NOMO-1 (cell line): ENCODE measurements at regions not wholly inside any gene's neighbourhood (a gene's known extent, or its start where the extent isn't known, plus 50 kb on each side); places are given as distances from the start of the nearest gene placed in this dataset.

ENCODE experiments used
- DNase-seq, 2 experiments: peaks; one replicate each; lab custom pipeline; 2025; ENCODE audit not compliant: unreplicated experiment in 2 of 2; lab: John Stamatoyannopoulos, UW

GRCh38 chr1:91152331-91152730 is 130.5 kb upstream of the ZNF644 start:
- no peak for DNase-seq

- no peak for DNase-seq
These were observed 129.9 kb upstream of the ZNF644 start for GRCh38 chr1:91151702-91152101.

- peak; percentile 3 to 12 for DNase-seq
These were observed 126.8 kb upstream of the ZNF644 start for GRCh38 chr1:91148641-91149069.

- no peak for DNase-seq
These were observed 120.0 kb upstream of the ZNF644 start for GRCh38 chr1:91141858-91142257.

- DNase-seq: no peak
These were observed 117.1 kb upstream of the ZNF644 start for GRCh38 chr1:91138959-91139358.

- DNase-seq: no peak
These were observed 115.5 kb upstream of the ZNF644 start for GRCh38 chr1:91137173-91137852.

GRCh38 chr1:91135799-91136198 is 114.0 kb upstream of the ZNF644 start:
- no peak for DNase-seq

GRCh38 chr1:91133248-91133647 is 111.4 kb upstream of the ZNF644 start:
- DNase-seq: no peak

- DNase-seq: no peak
These were observed 108.6 kb upstream of the ZNF644 start for GRCh38 chr1:91130256-91130985.

GRCh38 chr1:91129458-91129857 is 107.6 kb upstream of the ZNF644 start:
- DNase-seq: no peak

GRCh38 chr1:91129017-91129416 is 107.2 kb upstream of the ZNF644 start:
- no peak for DNase-seq

- peak in 1 of 2 experiments; percentile 0 for DNase-seq
These were observed 103.2 kb upstream of the ZNF644 start for GRCh38 chr1:91124989-91125417.

GRCh38 chr1:91124290-91124985 is 102.6 kb upstream of the ZNF644 start:
- DNase-seq: no peak

- DNase-seq: no peak
These were observed 101.9 kb upstream of the ZNF644 start for GRCh38 chr1:91123773-91124172.

GRCh38 chr1:91123319-91123718 is 101.5 kb upstream of the ZNF644 start:
- DNase-seq: no peak

- DNase-seq: no peak
These were observed 100.4 kb upstream of the ZNF644 start for GRCh38 chr1:91122106-91122717.

GRCh38 chr1:91121366-91121765 is 99.5 kb upstream of the ZNF644 start:
- DNase-seq: no peak

- no peak for DNase-seq
These were observed 99.1 kb upstream of the ZNF644 start for GRCh38 chr1:91120936-91121335.

- DNase-seq: peak in 1 of 2 experiments; percentile 17
These were observed 98.6 kb upstream of the ZNF644 start for GRCh38 chr1:91120421-91120820.

GRCh38 chr1:91104712-91105111 is 82.9 kb upstream of the ZNF644 start:
- DNase-seq: no peak

- DNase-seq: no peak
These were observed 79.5 kb upstream of the ZNF644 start for GRCh38 chr1:91101328-91101727.
